ENCODE measurements at regions not wholly inside any gene's neighbourhood (a gene's known extent, or its start where the extent isn't known, plus 50 kb on each side); places are given as distances from the start of the nearest gene placed in this dataset.

- no peak for DNase-seq
- no peaks in the 10 kb centered on the region for H3K9me3 ChIP-seq (ENCODE audit: insufficient read depth, low read length, severe bottlenecking)
- H3K9ac ChIP-seq (ENCODE audit: low read depth, low read length), result no peak overlapping the region
- no peaks in the 10 kb centered on the region for H3K36me3 ChIP-seq (ENCODE audit: insufficient read depth, low read length)
- no peak for ATAC-seq (ENCODE audit: insufficient read depth, low read depth)
- no peak overlapping the region for H2AFZ ChIP-seq (ENCODE audit: low read depth, low read length)
- H4K20me1 ChIP-seq (ENCODE audit: insufficient read depth, low read length), result no peaks in the 10 kb centered on the region
- H3K4me3 ChIP-seq (ENCODE audit: low read depth in 1 of 2, low read length in 2 of 2), result no peak overlapping the region
- H3K4me2 ChIP-seq (ENCODE audit: insufficient read depth, low read length), result no peak overlapping the region
- no peaks in the 10 kb centered on the region for H3K27me3 ChIP-seq (ENCODE audit: insufficient read depth, low read length, poor library complexity)
- no peak overlapping the region for H3K27ac ChIP-seq (ENCODE audit: low read length)
- TF ChIP-seq EZH2 (IDR thresholded peaks at IDR 0.05; ENCODE audit: borderline replicate concordance, low read depth, low read length, severe bottlenecking) (no peak), CTCF (IDR thresholded peaks at IDR 0.05; ENCODE audit: borderline replicate concordance, extremely low read depth, low read length, poor library complexity, severe bottlenecking) (no peak)
- H3K79me2 ChIP-seq (ENCODE audit: insufficient read depth, low read length), result no peaks in the 10 kb centered on the region
- H3K4me1 ChIP-seq (ENCODE audit: insufficient read depth, low read length), result no peaks in the 10 kb centered on the region
Observed at GRCh38 chr3:25960776-25961175, 170.9 kb downstream of the OXSM start.

- Histone ChIP-seq H3K27ac (ENCODE audit: low read length) (no peak overlapping the region), H4K20me1 (ENCODE audit: insufficient read depth, low read length) (no peaks in the 10 kb centered on the region), H3K4me3 (ENCODE audit: low read depth in 1 of 2, low read length in 2 of 2) (no peak overlapping the region), H2AFZ (ENCODE audit: low read depth, low read length) (no peak overlapping the region), H3K4me2 (ENCODE audit: insufficient read depth, low read length) (no peak overlapping the region), H3K9me3 (ENCODE audit: insufficient read depth, low read length, severe bottlenecking) (no peaks in the 10 kb centered on the region), H3K79me2 (ENCODE audit: insufficient read depth, low read length) (no peaks in the 10 kb centered on the region), H3K36me3 (ENCODE audit: insufficient read depth, low read length) (no peaks in the 10 kb centered on the region), H3K4me1 (ENCODE audit: insufficient read depth, low read length) (no peaks in the 10 kb centered on the region), H3K9ac (ENCODE audit: low read depth, low read length) (no peak overlapping the region), H3K27me3 (ENCODE audit: insufficient read depth, low read length, poor library complexity) (no peaks in the 10 kb centered on the region)
- DNase-seq, result no peak
- TF ChIP-seq CTCF (IDR thresholded peaks at IDR 0.05; ENCODE audit: borderline replicate concordance, extremely low read depth, low read length, poor library complexity, severe bottlenecking) (peak; percentile 15), EZH2 (IDR thresholded peaks at IDR 0.05; ENCODE audit: borderline replicate concordance, low read depth, low read length, severe bottlenecking) (no peak)
- ATAC-seq (ENCODE audit: insufficient read depth, low read depth), result no peak
Observed at GRCh38 chr3:25962255-25962654, 172.4 kb downstream of the OXSM start.

- DNase-seq (no peak), ATAC-seq (ENCODE audit: insufficient read depth, low read depth) (no peak)
- no peak for TF ChIP-seq CTCF (IDR thresholded peaks at IDR 0.05; ENCODE audit: borderline replicate concordance, extremely low read depth, low read length, poor library complexity, severe bottlenecking)
- TF ChIP-seq EZH2 (IDR thresholded peaks at IDR 0.05; ENCODE audit: borderline replicate concordance, low read depth, low read length, severe bottlenecking), result no peak
- Histone ChIP-seq H3K4me1 (ENCODE audit: insufficient read depth, low read length) (no peaks in the 10 kb centered on the region), H4K20me1 (ENCODE audit: insufficient read depth, low read length) (no peaks in the 10 kb centered on the region), H3K36me3 (ENCODE audit: insufficient read depth, low read length) (no peaks in the 10 kb centered on the region), H3K4me2 (ENCODE audit: insufficient read depth, low read length) (no peak overlapping the region), H3K4me3 (ENCODE audit: low read depth in 1 of 2, low read length in 2 of 2) (no peak overlapping the region), H3K27me3 (ENCODE audit: insufficient read depth, low read length, poor library complexity) (no peaks in the 10 kb centered on the region), H3K9me3 (ENCODE audit: insufficient read depth, low read length, severe bottlenecking) (no peaks in the 10 kb centered on the region), H2AFZ (ENCODE audit: low read depth, low read length) (no peak overlapping the region), H3K27ac (ENCODE audit: low read length) (no peak overlapping the region), H3K9ac (ENCODE audit: low read depth, low read length) (no peak overlapping the region), H3K79me2 (ENCODE audit: insufficient read depth, low read length) (no peaks in the 10 kb centered on the region)
Observed at GRCh38 chr3:25964141-25964540, 174.3 kb downstream of the OXSM start.

- no peak overlapping the region for H3K4me3 ChIP-seq (ENCODE audit: low read depth in 1 of 2, low read length in 2 of 2)
- no peak overlapping the region for H3K4me2 ChIP-seq (ENCODE audit: insufficient read depth, low read length)
- DNase-seq, result no peak
- ATAC-seq (ENCODE audit: insufficient read depth, low read depth), result no peak
- TF ChIP-seq CTCF (IDR thresholded peaks at IDR 0.05; ENCODE audit: borderline replicate concordance, extremely low read depth, low read length, poor library complexity, severe bottlenecking), result no peak
- no peak for TF ChIP-seq EZH2 (IDR thresholded peaks at IDR 0.05; ENCODE audit: borderline replicate concordance, low read depth, low read length, severe bottlenecking)
- H3K27ac ChIP-seq (ENCODE audit: low read length), result no peak overlapping the region
- no peaks in the 10 kb centered on the region for H3K4me1 ChIP-seq (ENCODE audit: insufficient read depth, low read length)
- H4K20me1 ChIP-seq (ENCODE audit: insufficient read depth, low read length), result no peaks in the 10 kb centered on the region
- no peaks in the 10 kb centered on the region for H3K27me3 ChIP-seq (ENCODE audit: insufficient read depth, low read length, poor library complexity)
- H3K36me3 ChIP-seq (ENCODE audit: insufficient read depth, low read length), result no peaks in the 10 kb centered on the region
- no peaks in the 10 kb centered on the region for H3K9me3 ChIP-seq (ENCODE audit: insufficient read depth, low read length, severe bottlenecking)
- H2AFZ ChIP-seq (ENCODE audit: low read depth, low read length), result no peak overlapping the region
- no peak overlapping the region for H3K9ac ChIP-seq (ENCODE audit: low read depth, low read length)
- no peaks in the 10 kb centered on the region for H3K79me2 ChIP-seq (ENCODE audit: insufficient read depth, low read length)
Observed at GRCh38 chr3:25967385-25967784, 177.5 kb downstream of the OXSM start.

Data from DND-41 (cell line).